ENCODE measurements at regions not wholly inside any gene's neighbourhood (a gene's known extent, or its start where the extent isn't known, plus 50 kb on each side); places are given as distances from the start of the nearest gene placed in this dataset.
A peak's percentile ranks its signal among the peaks of the same experiment; 100 is the strongest.

- H3K27ac ChIP-seq = no peak overlapping the region
- H3K27me3 ChIP-seq = no peaks in the 10 kb centered on the region
- no peak for DNase-seq (ENCODE audit: low spot score)
- TF ChIP-seq CTCF (IDR thresholded peaks at IDR 0.05) = no peak
- H3K4me3 ChIP-seq = no peak overlapping the region
- H3K4me1 ChIP-seq = no peaks in the 10 kb centered on the region
- peaks cover 0 to 6% of the 10 kb centered on the region in 2 donors for H3K9me3 ChIP-seq
- no peaks in the 10 kb centered on the region for H3K36me3 ChIP-seq
These were observed 169.6 kb downstream of the KCNA4 start for GRCh38 chr11:29847219-29847618.

- TF ChIP-seq CTCF (IDR thresholded peaks at IDR 0.05) = peak in 1 of 2 donors; percentile 55
- H3K4me1 ChIP-seq = no peaks in the 10 kb centered on the region
- H3K27me3 ChIP-seq = no peaks in the 10 kb centered on the region
- peaks cover 0 to 6% of the 10 kb centered on the region in 2 donors for H3K9me3 ChIP-seq
- H3K4me3 ChIP-seq = no peak overlapping the region
- no peak for DNase-seq (ENCODE audit: low spot score)
- H3K36me3 ChIP-seq = no peaks in the 10 kb centered on the region
- H3K27ac ChIP-seq = no peak overlapping the region
These were observed 172.0 kb downstream of the KCNA4 start for GRCh38 chr11:29844701-29845379.

- Histone ChIP-seq H3K27me3 (no peaks in the 10 kb centered on the region), H3K4me3 (no peak overlapping the region)
- DNase-seq (ENCODE audit: low spot score) = no peak
These were observed 172.8 kb downstream of the KCNA4 start for GRCh38 chr11:29844031-29844430.

GRCh38 chr11:29842061-29842460 lies 174.8 kb downstream of the KCNA4 start:
- H3K27ac ChIP-seq = no peak overlapping the region
- no peaks in the 10 kb centered on the region for H3K36me3 ChIP-seq
- no peaks in the 10 kb centered on the region for H3K9me3 ChIP-seq
- no peaks in the 10 kb centered on the region for H3K4me1 ChIP-seq
- H3K27me3 ChIP-seq = no peaks in the 10 kb centered on the region
- no peak for TF ChIP-seq CTCF (IDR thresholded peaks at IDR 0.05)
- H3K4me3 ChIP-seq = no peak overlapping the region
- DNase-seq (ENCODE audit: low spot score) = no peak

More at GRCh38 chr11:29844031-29844430, 172.8 kb downstream of the KCNA4 start:
- no peaks in the 10 kb centered on the region for H3K36me3 ChIP-seq
- TF ChIP-seq CTCF (IDR thresholded peaks at IDR 0.05) = no peak
- H3K27ac ChIP-seq = no peak overlapping the region
- H3K9me3 ChIP-seq = peaks cover 0 to 6% of the 10 kb centered on the region in 2 donors
- H3K4me1 ChIP-seq = no peaks in the 10 kb centered on the region

- no peak for DNase-seq (ENCODE audit: low spot score)
- TF ChIP-seq CTCF (IDR thresholded peaks at IDR 0.05) = no peak
- no peaks in the 10 kb centered on the region for H3K27me3 ChIP-seq
- no peaks in the 10 kb centered on the region for H3K36me3 ChIP-seq
- H3K27ac ChIP-seq = no peak overlapping the region
- no peak overlapping the region for H3K4me3 ChIP-seq
- no peaks in the 10 kb centered on the region for H3K4me1 ChIP-seq
- H3K9me3 ChIP-seq = no peaks in the 10 kb centered on the region
These were observed 190.0 kb downstream of the KCNA4 start for GRCh38 chr11:29826878-29827277.

- DNase-seq (ENCODE audit: low spot score) = no peak
- no peaks in the 10 kb centered on the region for H3K4me1 ChIP-seq
- no peaks in the 10 kb centered on the region for H3K9me3 ChIP-seq
- no peak for TF ChIP-seq CTCF (IDR thresholded peaks at IDR 0.05)
- H3K4me3 ChIP-seq = no peak overlapping the region
- H3K36me3 ChIP-seq = no peaks in the 10 kb centered on the region
- H3K27me3 ChIP-seq = no peaks in the 10 kb centered on the region
- no peak overlapping the region for H3K27ac ChIP-seq
These were observed 200.5 kb downstream of the KCNA4 start for GRCh38 chr11:29816359-29816758.

Measured in right atrium auricular region (tissue), 2 donors.